ENCODE measurements at regions not wholly inside any gene's neighbourhood (a gene's known extent, or its start where the extent isn't known, plus 50 kb on each side); places are given as distances from the start of the nearest gene placed in this dataset.

DNA sequence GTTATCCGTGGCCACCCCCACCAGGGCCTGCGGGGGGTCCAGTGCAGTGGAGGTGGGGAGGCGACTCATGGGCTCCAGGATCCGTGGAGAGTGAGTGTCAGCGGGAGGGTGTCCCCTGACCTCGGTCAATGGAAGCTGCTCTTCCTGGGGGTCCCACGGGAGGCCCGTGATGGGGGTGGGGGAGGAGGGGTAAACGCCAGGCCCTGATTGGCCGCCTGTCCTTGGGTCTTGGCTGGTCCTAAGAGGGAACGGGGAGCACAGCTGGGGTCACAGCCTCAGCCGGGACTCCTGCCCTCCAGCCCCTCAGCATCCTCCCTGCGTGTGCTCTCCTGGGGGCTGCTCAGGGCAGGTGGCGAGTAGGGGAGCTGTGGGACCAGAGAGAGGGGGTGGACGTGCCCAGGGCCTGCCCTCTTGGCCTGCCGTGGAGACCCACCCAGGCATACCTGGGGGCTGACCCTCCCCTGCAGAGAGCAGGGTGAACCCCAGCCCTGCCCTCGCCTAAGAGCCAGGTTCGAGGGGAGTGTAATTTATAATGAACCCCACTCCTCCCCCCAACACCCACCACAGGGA is 184.6 kb downstream of the GOLGA6L6 start:
- TF ChIP-seq, protein P1, sequence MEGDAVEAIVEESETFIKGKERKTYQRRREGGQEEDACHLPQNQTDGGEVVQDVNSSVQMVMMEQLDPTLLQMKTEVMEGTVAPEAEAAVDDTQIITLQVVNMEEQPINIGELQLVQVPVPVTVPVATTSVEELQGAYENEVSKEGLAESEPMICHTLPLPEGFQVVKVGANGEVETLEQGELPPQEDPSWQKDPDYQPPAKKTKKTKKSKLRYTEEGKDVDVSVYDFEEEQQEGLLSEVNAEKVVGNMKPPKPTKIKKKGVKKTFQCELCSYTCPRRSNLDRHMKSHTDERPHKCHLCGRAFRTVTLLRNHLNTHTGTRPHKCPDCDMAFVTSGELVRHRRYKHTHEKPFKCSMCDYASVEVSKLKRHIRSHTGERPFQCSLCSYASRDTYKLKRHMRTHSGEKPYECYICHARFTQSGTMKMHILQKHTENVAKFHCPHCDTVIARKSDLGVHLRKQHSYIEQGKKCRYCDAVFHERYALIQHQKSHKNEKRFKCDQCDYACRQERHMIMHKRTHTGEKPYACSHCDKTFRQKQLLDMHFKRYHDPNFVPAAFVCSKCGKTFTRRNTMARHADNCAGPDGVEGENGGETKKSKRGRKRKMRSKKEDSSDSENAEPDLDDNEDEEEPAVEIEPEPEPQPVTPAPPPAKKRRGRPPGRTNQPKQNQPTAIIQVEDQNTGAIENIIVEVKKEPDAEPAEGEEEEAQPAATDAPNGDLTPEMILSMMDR (IDR thresholded peaks at IDR 0.05), result no peak
- TF ChIP-seq ZSCAN20 (CRISPR knock-in tag; IDR thresholded peaks at IDR 0.05), result no peak
- TF ChIP-seq RFX5 (IDR thresholded peaks at IDR 0.05), result no peak
- no peak for TF ChIP-seq JUN (IDR thresholded peaks at IDR 0.05)
- TF ChIP-seq RAD21 (conservative IDR thresholded peaks at IDR 0.05 in 1 of 2, IDR thresholded peaks at IDR 0.05 in 1 of 2), result no peak
- TF ChIP-seq KDM5A (IDR thresholded peaks at IDR 0.05), result no peak
- TF ChIP-seq, protein P2, sequence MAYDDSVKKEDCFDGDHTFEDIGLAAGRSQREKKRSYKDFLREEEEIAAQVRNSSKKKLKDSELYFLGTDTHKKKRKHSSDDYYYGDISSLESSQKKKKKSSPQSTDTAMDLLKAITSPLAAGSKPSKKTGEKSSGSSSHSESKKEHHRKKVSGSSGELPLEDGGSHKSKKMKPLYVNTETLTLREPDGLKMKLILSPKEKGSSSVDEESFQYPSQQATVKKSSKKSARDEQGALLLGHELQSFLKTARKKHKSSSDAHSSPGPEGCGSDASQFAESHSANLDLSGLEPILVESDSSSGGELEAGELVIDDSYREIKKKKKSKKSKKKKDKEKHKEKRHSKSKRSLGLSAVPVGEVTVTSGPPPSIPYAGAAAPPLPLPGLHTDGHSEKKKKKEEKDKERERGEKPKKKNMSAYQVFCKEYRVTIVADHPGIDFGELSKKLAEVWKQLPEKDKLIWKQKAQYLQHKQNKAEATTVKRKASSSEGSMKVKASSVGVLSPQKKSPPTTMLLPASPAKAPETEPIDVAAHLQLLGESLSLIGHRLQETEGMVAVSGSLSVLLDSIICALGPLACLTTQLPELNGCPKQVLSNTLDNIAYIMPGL (CRISPR knock-in tag; IDR thresholded peaks at IDR 0.05; ENCODE audit: borderline replicate concordance), result no peak
- TF ChIP-seq MAZ (IDR thresholded peaks at IDR 0.05; ENCODE audit: borderline replicate concordance, low read depth, low read length), result no peak
- TF ChIP-seq NR3C1 (IDR thresholded peaks at IDR 0.05), result no peak
- TF ChIP-seq, protein P3, sequence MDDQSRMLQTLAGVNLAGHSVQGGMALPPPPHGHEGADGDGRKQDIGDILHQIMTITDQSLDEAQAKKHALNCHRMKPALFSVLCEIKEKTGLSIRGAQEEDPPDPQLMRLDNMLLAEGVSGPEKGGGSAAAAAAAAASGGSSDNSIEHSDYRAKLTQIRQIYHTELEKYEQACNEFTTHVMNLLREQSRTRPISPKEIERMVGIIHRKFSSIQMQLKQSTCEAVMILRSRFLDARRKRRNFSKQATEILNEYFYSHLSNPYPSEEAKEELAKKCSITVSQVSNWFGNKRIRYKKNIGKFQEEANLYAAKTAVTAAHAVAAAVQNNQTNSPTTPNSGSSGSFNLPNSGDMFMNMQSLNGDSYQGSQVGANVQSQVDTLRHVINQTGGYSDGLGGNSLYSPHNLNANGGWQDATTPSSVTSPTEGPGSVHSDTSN (IDR thresholded peaks at IDR 0.05), result no peak
- TF ChIP-seq SMC3 (IDR thresholded peaks at IDR 0.05), result no peak
- no peak for TF ChIP-seq SREBF2 (IDR thresholded peaks at IDR 0.05)
- no peak for TF ChIP-seq CBX2 (IDR thresholded peaks at IDR 0.05; ENCODE audit: borderline replicate concordance, low read depth)
- TF ChIP-seq RCOR1 (IDR thresholded peaks at IDR 0.05; ENCODE audit: low read depth, low read length), result no peak

Measured in A549 (cell line).